ENCODE measurements at regions not wholly inside any gene's neighbourhood (a gene's known extent, or its start where the extent isn't known, plus 50 kb on each side); places are given as distances from the start of the nearest gene placed in this dataset.

GRCh38 chrX:110578270-110578669 is 217.3 kb downstream of the CHRDL1 start:
- TF ChIP-seq CTCF (optimal IDR thresholded peaks at IDR 0.05 in 1 of 3, IDR thresholded peaks at IDR 0.05 in 1 of 3, conservative IDR thresholded peaks at IDR 0.05 in 1 of 3; ENCODE audit: extremely low read depth in 1 of 3, insufficient read depth in 2 of 3, low read length in 3 of 3) (no peak), EZH2 (IDR thresholded peaks at IDR 0.05; ENCODE audit: low read length) (no peak)

All from keratinocyte (primary cell).